ENCODE measurements at regions not wholly inside any gene's neighbourhood (a gene's known extent, or its start where the extent isn't known, plus 50 kb on each side); places are given as distances from the start of the nearest gene placed in this dataset.

GRCh38 chr5:8394965-8395364 lies 526.0 kb downstream of the MTRR start:
- Histone ChIP-seq H3K36me3 (ENCODE audit: insufficient read depth, insufficient read length, low read length) (no peaks in the 10 kb centered on the region), H3K9me3 (ENCODE audit: insufficient read depth, low read length) (no peaks in the 10 kb centered on the region), H3K4me3 (ENCODE audit: insufficient read length, low read depth) (no peak overlapping the region), H3K4me1 (ENCODE audit: insufficient read depth, insufficient read length) (no peaks in the 10 kb centered on the region), H3K27me3 (ENCODE audit: insufficient read depth, insufficient read length) (no peaks in the 10 kb centered on the region), H3K9ac (ENCODE audit: insufficient read length, low read depth) (no peak overlapping the region)
- TF ChIP-seq SUZ12 (IDR thresholded peaks at IDR 0.05; ENCODE audit: extremely low read depth, insufficient read depth, insufficient read length) (no peak), ZNF274 (IDR thresholded peaks at IDR 0.05; ENCODE audit: low read depth, low read length) (no peak), YY1 (IDR thresholded peaks at IDR 0.05; ENCODE audit: insufficient read depth, insufficient read length) (no peak)
- no peak for DNase-seq (ENCODE audit: low read depth, low spot score)

- no peak for DNase-seq (ENCODE audit: low read depth, low spot score)
- Histone ChIP-seq H3K36me3 (ENCODE audit: insufficient read depth, insufficient read length, low read length) (no peaks in the 10 kb centered on the region), H3K27me3 (ENCODE audit: insufficient read depth, insufficient read length) (no peaks in the 10 kb centered on the region), H3K9me3 (ENCODE audit: insufficient read depth, low read length) (no peaks in the 10 kb centered on the region), H3K4me1 (ENCODE audit: insufficient read depth, insufficient read length) (no peaks in the 10 kb centered on the region), H3K4me3 (ENCODE audit: insufficient read length, low read depth) (no peak overlapping the region), H3K9ac (ENCODE audit: insufficient read length, low read depth) (no peak overlapping the region)
- TF ChIP-seq SUZ12 (IDR thresholded peaks at IDR 0.05; ENCODE audit: extremely low read depth, insufficient read depth, insufficient read length) (no peak), YY1 (IDR thresholded peaks at IDR 0.05; ENCODE audit: insufficient read depth, insufficient read length) (no peak)
Measured at GRCh38 chr5:8396246-8396645, 527.3 kb downstream of the MTRR start.

- Histone ChIP-seq H3K9me3 (ENCODE audit: insufficient read depth, low read length) (no peaks in the 10 kb centered on the region), H3K36me3 (ENCODE audit: insufficient read depth, insufficient read length, low read length) (no peaks in the 10 kb centered on the region)
- no peak for DNase-seq (ENCODE audit: low read depth, low spot score)
Measured at GRCh38 chr5:8396756-8397155, 527.8 kb downstream of the MTRR start.

GRCh38 chr5:8399471-8399870 lies 530.5 kb downstream of the MTRR start:
- no peak for DNase-seq (ENCODE audit: low read depth, low spot score)
- Histone ChIP-seq H3K4me3 (ENCODE audit: insufficient read length, low read depth) (no peak overlapping the region), H3K9ac (ENCODE audit: insufficient read length, low read depth) (no peak overlapping the region), H3K9me3 (ENCODE audit: insufficient read depth, low read length) (no peaks in the 10 kb centered on the region), H3K36me3 (ENCODE audit: insufficient read depth, insufficient read length, low read length) (no peaks in the 10 kb centered on the region), H3K27me3 (ENCODE audit: insufficient read depth, insufficient read length) (no peaks in the 10 kb centered on the region), H3K4me1 (ENCODE audit: insufficient read depth, insufficient read length) (no peaks in the 10 kb centered on the region)
- TF ChIP-seq ZNF274 (IDR thresholded peaks at IDR 0.05; ENCODE audit: low read depth, low read length) (no peak), YY1 (IDR thresholded peaks at IDR 0.05; ENCODE audit: insufficient read depth, insufficient read length) (no peak), SUZ12 (IDR thresholded peaks at IDR 0.05; ENCODE audit: extremely low read depth, insufficient read depth, insufficient read length) (no peak)

More at GRCh38 chr5:8396756-8397155, 527.8 kb downstream of the MTRR start:
- Histone ChIP-seq H3K9ac (ENCODE audit: insufficient read length, low read depth) (no peak overlapping the region), H3K4me3 (ENCODE audit: insufficient read length, low read depth) (no peak overlapping the region), H3K27me3 (ENCODE audit: insufficient read depth, insufficient read length) (no peaks in the 10 kb centered on the region), H3K4me1 (ENCODE audit: insufficient read depth, insufficient read length) (no peaks in the 10 kb centered on the region)
- no peak for TF ChIP-seq SUZ12 (IDR thresholded peaks at IDR 0.05; ENCODE audit: extremely low read depth, insufficient read depth, insufficient read length)
- no peak for TF ChIP-seq YY1 (IDR thresholded peaks at IDR 0.05; ENCODE audit: insufficient read depth, insufficient read length)
- TF ChIP-seq ZNF274 (IDR thresholded peaks at IDR 0.05; ENCODE audit: low read depth, low read length): no peak

- no peaks in the 10 kb centered on the region for H3K4me1 ChIP-seq (ENCODE audit: insufficient read depth, insufficient read length)
- H3K9ac ChIP-seq (ENCODE audit: insufficient read length, low read depth): no peak overlapping the region
- H3K36me3 ChIP-seq (ENCODE audit: insufficient read depth, insufficient read length, low read length): no peaks in the 10 kb centered on the region
- H3K4me3 ChIP-seq (ENCODE audit: insufficient read length, low read depth): no peak overlapping the region
- no peak for DNase-seq (ENCODE audit: low read depth, low spot score)
- TF ChIP-seq YY1 (IDR thresholded peaks at IDR 0.05; ENCODE audit: insufficient read depth, insufficient read length): no peak
- no peak for TF ChIP-seq ZNF274 (IDR thresholded peaks at IDR 0.05; ENCODE audit: low read depth, low read length)
- TF ChIP-seq SUZ12 (IDR thresholded peaks at IDR 0.05; ENCODE audit: extremely low read depth, insufficient read depth, insufficient read length): no peak
- H3K27me3 ChIP-seq (ENCODE audit: insufficient read depth, insufficient read length): no peaks in the 10 kb centered on the region
- no peaks in the 10 kb centered on the region for H3K9me3 ChIP-seq (ENCODE audit: insufficient read depth, low read length)
Measured at GRCh38 chr5:8408258-8408657, 539.3 kb downstream of the MTRR start.

GRCh38 chr5:8410618-8411017 lies 541.7 kb downstream of the MTRR start:
- no peaks in the 10 kb centered on the region for H3K9me3 ChIP-seq (ENCODE audit: insufficient read depth, low read length)
- no peak for DNase-seq (ENCODE audit: low read depth, low spot score)
- H3K9ac ChIP-seq (ENCODE audit: insufficient read length, low read depth): no peak overlapping the region
- no peak for TF ChIP-seq SUZ12 (IDR thresholded peaks at IDR 0.05; ENCODE audit: extremely low read depth, insufficient read depth, insufficient read length)
- H3K4me1 ChIP-seq (ENCODE audit: insufficient read depth, insufficient read length): no peaks in the 10 kb centered on the region
- no peaks in the 10 kb centered on the region for H3K36me3 ChIP-seq (ENCODE audit: insufficient read depth, insufficient read length, low read length)
- no peaks in the 10 kb centered on the region for H3K27me3 ChIP-seq (ENCODE audit: insufficient read depth, insufficient read length)
- H3K4me3 ChIP-seq (ENCODE audit: insufficient read length, low read depth): no peak overlapping the region

- Histone ChIP-seq H3K36me3 (ENCODE audit: insufficient read depth, insufficient read length, low read length) (no peaks in the 10 kb centered on the region), H3K9ac (ENCODE audit: insufficient read length, low read depth) (no peak overlapping the region), H3K4me3 (ENCODE audit: insufficient read length, low read depth) (no peak overlapping the region), H3K4me1 (ENCODE audit: insufficient read depth, insufficient read length) (no peaks in the 10 kb centered on the region), H3K27me3 (ENCODE audit: insufficient read depth, insufficient read length) (no peaks in the 10 kb centered on the region), H3K9me3 (ENCODE audit: insufficient read depth, low read length) (no peaks in the 10 kb centered on the region)
- no peak for DNase-seq (ENCODE audit: low read depth, low spot score)
- TF ChIP-seq ZNF274 (IDR thresholded peaks at IDR 0.05; ENCODE audit: low read depth, low read length) (no peak), YY1 (IDR thresholded peaks at IDR 0.05; ENCODE audit: insufficient read depth, insufficient read length) (no peak), SUZ12 (IDR thresholded peaks at IDR 0.05; ENCODE audit: extremely low read depth, insufficient read depth, insufficient read length) (no peak)
Measured at GRCh38 chr5:8413975-8414374, 545.0 kb downstream of the MTRR start.
